ENCODE measurements at regions not wholly inside any gene's neighbourhood (a gene's known extent, or its start where the extent isn't known, plus 50 kb on each side); places are given as distances from the start of the nearest gene placed in this dataset.

GRCh38 chr2:30341500-30342267 lies 105.4 kb upstream of the LCLAT1 start:
- Histone ChIP-seq H3K9me3 (ENCODE audit: low read length) (no peaks in the 10 kb centered on the region), H3K36me3 (ENCODE audit: insufficient read depth, low read length) (no peaks in the 10 kb centered on the region), H2AFZ (ENCODE audit: low read depth, low read length) (no peak overlapping the region), H3K4me3 (ENCODE audit: low read length) (no peak overlapping the region), H3K79me2 (replicated peaks; ENCODE audit: insufficient read depth, low read length) (no peaks in the 10 kb centered on the region), H3K27ac (ENCODE audit: low read length) (no peak overlapping the region), H3K27me3 (ENCODE audit: insufficient read depth, low read depth, low read length) (no peaks in the 10 kb centered on the region), H3K4me2 (ENCODE audit: low read length) (no peak overlapping the region), H3K9me2 (ENCODE audit: insufficient read depth, low read length) (no peaks in the 10 kb centered on the region), H3K9ac (ENCODE audit: low read length) (no peak overlapping the region), H4K20me1 (ENCODE audit: insufficient read depth) (no peaks in the 10 kb centered on the region), H3F3A (ENCODE audit: insufficient read depth, low read length, poor library complexity, severe bottlenecking) (no peaks in the 10 kb centered on the region)
- TF ChIP-seq EZH2 (IDR thresholded peaks at IDR 0.05; ENCODE audit: borderline replicate concordance, insufficient read depth, low read length, poor library complexity, severe bottlenecking): no peak
- TF ChIP-seq SMC3 (conservative IDR thresholded peaks at IDR 0.05; ENCODE audit: poor library complexity): no peak
- no peak for TF ChIP-seq CTCF (IDR thresholded peaks at IDR 0.05; ENCODE audit: poor library complexity, severe bottlenecking)
- TF ChIP-seq TAF1 (IDR thresholded peaks at IDR 0.05; ENCODE audit: low read depth): no peak
- TF ChIP-seq RAD21 (conservative IDR thresholded peaks at IDR 0.05): no peak
- no peak for TF ChIP-seq MXI1 (conservative IDR thresholded peaks at IDR 0.05; ENCODE audit: poor library complexity, severe bottlenecking)
- no peak for TF ChIP-seq POLR2AphosphoS5 (IDR thresholded peaks at IDR 0.05)
- TF ChIP-seq EP300 (conservative IDR thresholded peaks at IDR 0.05; ENCODE audit: poor library complexity, severe bottlenecking): no peak
- TF ChIP-seq, protein P1, sequence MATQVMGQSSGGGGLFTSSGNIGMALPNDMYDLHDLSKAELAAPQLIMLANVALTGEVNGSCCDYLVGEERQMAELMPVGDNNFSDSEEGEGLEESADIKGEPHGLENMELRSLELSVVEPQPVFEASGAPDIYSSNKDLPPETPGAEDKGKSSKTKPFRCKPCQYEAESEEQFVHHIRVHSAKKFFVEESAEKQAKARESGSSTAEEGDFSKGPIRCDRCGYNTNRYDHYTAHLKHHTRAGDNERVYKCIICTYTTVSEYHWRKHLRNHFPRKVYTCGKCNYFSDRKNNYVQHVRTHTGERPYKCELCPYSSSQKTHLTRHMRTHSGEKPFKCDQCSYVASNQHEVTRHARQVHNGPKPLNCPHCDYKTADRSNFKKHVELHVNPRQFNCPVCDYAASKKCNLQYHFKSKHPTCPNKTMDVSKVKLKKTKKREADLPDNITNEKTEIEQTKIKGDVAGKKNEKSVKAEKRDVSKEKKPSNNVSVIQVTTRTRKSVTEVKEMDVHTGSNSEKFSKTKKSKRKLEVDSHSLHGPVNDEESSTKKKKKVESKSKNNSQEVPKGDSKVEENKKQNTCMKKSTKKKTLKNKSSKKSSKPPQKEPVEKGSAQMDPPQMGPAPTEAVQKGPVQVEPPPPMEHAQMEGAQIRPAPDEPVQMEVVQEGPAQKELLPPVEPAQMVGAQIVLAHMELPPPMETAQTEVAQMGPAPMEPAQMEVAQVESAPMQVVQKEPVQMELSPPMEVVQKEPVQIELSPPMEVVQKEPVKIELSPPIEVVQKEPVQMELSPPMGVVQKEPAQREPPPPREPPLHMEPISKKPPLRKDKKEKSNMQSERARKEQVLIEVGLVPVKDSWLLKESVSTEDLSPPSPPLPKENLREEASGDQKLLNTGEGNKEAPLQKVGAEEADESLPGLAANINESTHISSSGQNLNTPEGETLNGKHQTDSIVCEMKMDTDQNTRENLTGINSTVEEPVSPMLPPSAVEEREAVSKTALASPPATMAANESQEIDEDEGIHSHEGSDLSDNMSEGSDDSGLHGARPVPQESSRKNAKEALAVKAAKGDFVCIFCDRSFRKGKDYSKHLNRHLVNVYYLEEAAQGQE (IDR thresholded peaks at IDR 0.05; ENCODE audit: borderline replicate concordance): no peak

- H3K9me3 ChIP-seq (ENCODE audit: low read length): no peaks in the 10 kb centered on the region
- H3K4me3 ChIP-seq (ENCODE audit: low read length): no peak overlapping the region
- H3K27ac ChIP-seq (ENCODE audit: low read length): no peak overlapping the region
- H4K20me1 ChIP-seq (ENCODE audit: insufficient read depth): no peaks in the 10 kb centered on the region
- H3K36me3 ChIP-seq (ENCODE audit: insufficient read depth, low read length): no peaks in the 10 kb centered on the region
- no peaks in the 10 kb centered on the region for H3F3A ChIP-seq (ENCODE audit: insufficient read depth, low read length, poor library complexity, severe bottlenecking)
- H3K27me3 ChIP-seq (ENCODE audit: insufficient read depth, low read depth, low read length): no peaks in the 10 kb centered on the region
- TF ChIP-seq SMC3 (conservative IDR thresholded peaks at IDR 0.05; ENCODE audit: poor library complexity) (no peak), MXI1 (conservative IDR thresholded peaks at IDR 0.05; ENCODE audit: poor library complexity, severe bottlenecking) (no peak), TAF1 (IDR thresholded peaks at IDR 0.05; ENCODE audit: low read depth) (no peak), CTCF (IDR thresholded peaks at IDR 0.05; ENCODE audit: poor library complexity, severe bottlenecking) (no peak), EP300 (conservative IDR thresholded peaks at IDR 0.05; ENCODE audit: poor library complexity, severe bottlenecking) (no peak), POLR2AphosphoS5 (IDR thresholded peaks at IDR 0.05) (no peak), RAD21 (conservative IDR thresholded peaks at IDR 0.05) (no peak), EZH2 (IDR thresholded peaks at IDR 0.05; ENCODE audit: borderline replicate concordance, insufficient read depth, low read length, poor library complexity, severe bottlenecking) (no peak)
- TF ChIP-seq, protein P1 (IDR thresholded peaks at IDR 0.05; ENCODE audit: borderline replicate concordance): no peak
- H3K9me2 ChIP-seq (ENCODE audit: insufficient read depth, low read length): no peaks in the 10 kb centered on the region
- no peak overlapping the region for H2AFZ ChIP-seq (ENCODE audit: low read depth, low read length)
- no peak overlapping the region for H3K9ac ChIP-seq (ENCODE audit: low read length)
- no peak overlapping the region for H3K4me2 ChIP-seq (ENCODE audit: low read length)
- no peaks in the 10 kb centered on the region for H3K79me2 ChIP-seq (replicated peaks; ENCODE audit: insufficient read depth, low read length)
These were observed 100.4 kb upstream of the LCLAT1 start for GRCh38 chr2:30346471-30347169.
